Endothelial cell of umbilical vein (primary cell): ENCODE measurements at regions not wholly inside any gene's neighbourhood (a gene's known extent, or its start where the extent isn't known, plus 50 kb on each side); places are given as distances from the start of the nearest gene placed in this dataset.

ENCODE experiments used
- BruUV-seq: library from RNA; stranded (reverse); fragments of 400-500 nt; replicated peaks from 2 replicates; lab custom pipeline; 2021; lab: Mats Ljungman, UMichigan
- CTCF ChIA-PET: fragments of 300-600, 350-600 bp; sonication (Branson Sonifier 250); formaldehyde crosslinking; loops from one replicate; lab custom pipeline; 2021; ENCODE audit warnings: antibody characterized with exemption, inconsistent platforms; lab: Charles Lee
- POLR2A ChIA-PET: fragments of 300-600, 350-600 bp; sonication (Branson Sonifier 250); formaldehyde crosslinking; loops from one replicate; lab custom pipeline; 2021; ENCODE audit warnings: antibody characterized with exemption, inconsistent platforms; lab: Charles Lee
- DNase-seq: peaks from one replicate; pipeline ENCODE4 v3.0.0-alpha.2; 2011; ENCODE audit warnings: low read depth, low spot score
- FAIRE-seq: peaks from 2 replicates; lab custom pipeline; 2011; peaks lifted over from hg19 to GRCh38; lab: Jason Lieb, UNC
- H2AFZ ChIP-seq: 2 replicates; pipeline ENCODE4 v1.6.0; 2012; ENCODE audit warnings: low read depth, low read length, control low read depth, inconsistent platforms
- H3K27ac ChIP-seq: 2 replicates; pipeline ENCODE4 v1.5.1; 2011; ENCODE audit warnings: low read depth, mild to moderate bottlenecking, control low read depth, low read length, moderate library complexity; ENCODE audit not compliant: insufficient read depth
- H3K27me3 ChIP-seq, 2 experiments: 2 replicates each; pipeline versions ENCODE4 v1.6.0 to v1.6.1; 2011; ENCODE audit warnings: low read length in 2 of 2, mixed read lengths in 1 of 2; ENCODE audit not compliant: control insufficient read depth in 2 of 2, insufficient read depth in 2 of 2
- H3K36me3 ChIP-seq, 2 experiments: 2 replicates in 1 of 2; 3 replicates in 1 of 2; pipeline ENCODE4 v1.5.1; 2011; ENCODE audit warnings: low read length in 2 of 2, mild to moderate bottlenecking in 1 of 2, moderate library complexity in 1 of 2; ENCODE audit not compliant: control insufficient read depth in 2 of 2, insufficient read depth in 2 of 2; ENCODE audit errors: extremely low read depth in 1 of 2
- H3K4me1 ChIP-seq: 3 replicates; pipeline ENCODE4 v1.5.1; 2011; ENCODE audit warnings: mild to moderate bottlenecking, low read length; ENCODE audit not compliant: control insufficient read depth, insufficient read depth; ENCODE audit errors: extremely low read depth
- H3K4me2 ChIP-seq: 2 replicates; pipeline ENCODE4 v1.6.1; 2011; ENCODE audit warnings: low read length, control low read depth, mixed read lengths; ENCODE audit not compliant: insufficient read depth
- H3K4me3 ChIP-seq, 3 experiments: fragments of 200-600 bp in 1 of 3; sonication (generic), shearing (Covaris generic) in 1 of 3; replicated peaks in 1 of 3; 2 replicates each; pipeline ENCODE4 v1.5.1; 2011 to 2016; ENCODE audit warnings: control low read depth in 3 of 3, low read length in 3 of 3, mild to moderate bottlenecking in 2 of 3, inconsistent platforms in 1 of 3, low read depth in 1 of 3, moderate library complexity in 1 of 3; ENCODE audit not compliant: insufficient read depth in 1 of 3
- H3K79me2 ChIP-seq: 2 replicates; pipeline ENCODE4 v1.6.0; 2012; ENCODE audit warnings: low read length, inconsistent platforms; ENCODE audit not compliant: control insufficient read depth, insufficient read depth
- H3K9ac ChIP-seq: replicated peaks from 2 replicates; pipeline ENCODE3; 2011; ENCODE audit warnings: low read length, control low read depth; ENCODE audit not compliant: insufficient read depth; ENCODE audit errors: extremely low read depth
- H3K9me1 ChIP-seq: replicated peaks from 3 replicates; pipeline ENCODE4 v1.6.0; 2011; ENCODE audit warnings: mild to moderate bottlenecking, low read length; ENCODE audit not compliant: control insufficient read depth, insufficient read depth; ENCODE audit errors: extremely low read depth
- H3K9me3 ChIP-seq: replicated peaks from 2 replicates; pipeline ENCODE4 v1.5.1; 2012; ENCODE audit warnings: low read length, inconsistent platforms; ENCODE audit not compliant: control insufficient read depth, insufficient read depth
- H4K20me1 ChIP-seq: replicated peaks from 2 replicates; pipeline ENCODE3; 2011; ENCODE audit warnings: mild to moderate bottlenecking, low read length; ENCODE audit not compliant: control insufficient read depth, insufficient read depth; ENCODE audit errors: extremely low read depth
- CTCF ChIP-seq, 2 donors: IDR thresholded peaks; 1 replicate in 1 of 2; 2 replicates in 1 of 2; pipeline ENCODE4 v1.5.1; 2011; ENCODE audit warnings: low read length in 2 of 2, mild to moderate bottlenecking in 2 of 2, moderate library complexity in 2 of 2, control low read depth in 1 of 2, inconsistent platforms in 1 of 2, low read depth in 1 of 2; ENCODE audit not compliant: insufficient read depth in 1 of 2; ENCODE audit errors: extremely low read depth in 1 of 2
- EZH2 ChIP-seq: IDR thresholded peaks from 2 replicates; pipeline ENCODE4 v1.6.1; 2012; ENCODE audit warnings: borderline replicate concordance, low read depth, mild to moderate bottlenecking, moderate library complexity, low read length, inconsistent platforms; ENCODE audit not compliant: severe bottlenecking
- FOS ChIP-seq: IDR thresholded peaks from 2 replicates; pipeline ENCODE4 v1.6.1; 2011; ENCODE audit warnings: mild to moderate bottlenecking, low read length, moderate library complexity, borderline replicate concordance; ENCODE audit not compliant: insufficient read depth
- GATA2 ChIP-seq: IDR thresholded peaks from 2 replicates; pipeline ENCODE4 v1.7.0; 2011; ENCODE audit warnings: low read depth, mild to moderate bottlenecking, moderate library complexity, mixed read lengths, low read length; ENCODE audit not compliant: insufficient read length, insufficient read depth
- JUN ChIP-seq: IDR thresholded peaks from 2 replicates; pipeline ENCODE4 v1.6.1; 2011; ENCODE audit warnings: borderline replicate concordance, low read depth; ENCODE audit not compliant: insufficient read length, insufficient read depth
- MAX ChIP-seq: IDR thresholded peaks from 2 replicates; pipeline ENCODE4 v1.6.1; 2011; ENCODE audit not compliant: insufficient read depth, insufficient read length
- MYC ChIP-seq: IDR thresholded peaks from one replicate; pipeline ENCODE4 v1.6.1; 2011; ENCODE audit warnings: mild to moderate bottlenecking, low read depth, low read length
- POLR2A ChIP-seq: IDR thresholded peaks from 2 replicates; pipeline ENCODE4 v1.6.1; 2012; ENCODE audit warnings: low read depth, mild to moderate bottlenecking, control low read depth, low read length
- POLR2AphosphoS5 ChIP-seq: IDR thresholded peaks from 2 replicates; pipeline ENCODE4 v1.6.1; 2012; ENCODE audit warnings: low read depth, mild to moderate bottlenecking, control low read depth, low read length, moderate library complexity; ENCODE audit not compliant: insufficient read depth
- dilution Hi-C: fragments of 300-500 bp; cut with MboI; formaldehyde crosslinking; loops from one replicate; pipeline ENCODE4 v1.15.0; 2019; ENCODE audit warnings: low sequenced_read_pairs; ENCODE audit not compliant: extremely low pct_ligation_motif_present
- intact Hi-C: fragments of 100-400 bp; cut with micrococcal nuclease; formaldehyde crosslinking; loops from one replicate; pipeline ENCODE4 v1.10.0; 2022

GRCh38 chr1:189301235-189301634 is 1176.4 kb downstream of the BRINP3 start:
- Histone ChIP-seq H4K20me1 (no peaks in the 10 kb centered on the region), H3K27me3 (no peaks in the 10 kb centered on the region), H2AFZ (no peak overlapping the region), H3K4me1 (no peaks in the 10 kb centered on the region), H3K4me3 (no peak overlapping the region), H3K36me3 (no peaks in the 10 kb centered on the region), H3K9ac (no peak overlapping the region), H3K9me3 (no peaks in the 10 kb centered on the region), H3K4me2 (no peak overlapping the region), H3K79me2 (no peaks in the 10 kb centered on the region), H3K27ac (no peak overlapping the region), H3K9me1 (no peaks in the 10 kb centered on the region)
- intact Hi-C loops: no loop called here
- FAIRE-seq (no peak), DNase-seq (no peak)
- BruUV-seq: no TSS peak
- dilution Hi-C loops: no loop called here
- CTCF ChIA-PET: no interaction called here
- TF ChIP-seq POLR2A (no peak), EZH2 (no peak), MYC (no peak), POLR2AphosphoS5 (no peak), MAX (no peak), JUN (no peak), GATA2 (no peak), FOS (no peak), CTCF (IDR thresholded peaks at IDR 0.05; ENCODE audit: extremely low read depth in 1 of 2, insufficient read depth in 1 of 2, low read depth in 1 of 2, low read length in 2 of 2) (no peak)
- POLR2A ChIA-PET: no interaction called here
